ENCODE measurements at regions not wholly inside any gene's neighbourhood (a gene's known extent, or its start where the extent isn't known, plus 50 kb on each side); places are given as distances from the start of the nearest gene placed in this dataset.

GRCh38 chr13:26822146-26822545, 61.6 kb upstream of the GPR12 start:
- no peak for DNase-seq

GRCh38 chr13:26821672-26822071, 61.1 kb upstream of the GPR12 start:
- no peak for DNase-seq

GRCh38 chr13:26820871-26821270, 60.3 kb upstream of the GPR12 start:
- DNase-seq, result no peak

GRCh38 chr13:26819046-26819445, 58.5 kb upstream of the GPR12 start:
- DNase-seq, result no peak

- DNase-seq, result no peak
These were observed 56.3 kb upstream of the GPR12 start for GRCh38 chr13:26816881-26817280.

- DNase-seq, result no peak
These were observed 53.4 kb upstream of the GPR12 start for GRCh38 chr13:26813980-26814348.

GRCh38 chr13:26813321-26813979, 52.9 kb upstream of the GPR12 start:
- DNase-seq, result no peak

GRCh38 chr13:26811581-26811980, 51.0 kb upstream of the GPR12 start:
- DNase-seq, result no peak

Measured in NK-92 treated with Interleukin-12 subunit alpha and Interleukin-12 subunit beta, amount 100 ng/mL, for 24 hours (cell line).